Loucy (cell line): ENCODE measurements at regions not wholly inside any gene's neighbourhood (a gene's known extent, or its start where the extent isn't known, plus 50 kb on each side); places are given as distances from the start of the nearest gene placed in this dataset.

Source experiments
- H2AFZ ChIP-seq: fragments of 200-600 bp; sonication (generic); 2 replicates; pipeline ENCODE4 v1.6.0; 2016; ENCODE audit warnings: antibody characterized with exemption, mild to moderate bottlenecking, low read length, moderate library complexity
- H3F3A ChIP-seq: fragments of 200-600 bp; 2 replicates; pipeline ENCODE4 v1.6.0; 2016; ENCODE audit warnings: antibody characterized with exemption, low read depth, mild to moderate bottlenecking
- H3K27me3 ChIP-seq: fragments of 200-600 bp; sonication (generic); 2 replicates; pipeline ENCODE4 v1.6.1; 2014; ENCODE audit warnings: low read length, mild to moderate bottlenecking; ENCODE audit not compliant: insufficient read depth, poor library complexity, severe bottlenecking
- H3K36me3 ChIP-seq: fragments of 200-600 bp; sonication (generic); 2 replicates; pipeline ENCODE4 v1.6.1; 2016; ENCODE audit warnings: low read length; ENCODE audit not compliant: insufficient read depth
- H3K4me1 ChIP-seq: fragments of 200-600 bp; sonication (generic); 2 replicates; pipeline ENCODE4 v1.5.1; 2014; ENCODE audit warnings: low read length, mild to moderate bottlenecking; ENCODE audit not compliant: insufficient read depth, poor library complexity, severe bottlenecking
- H3K4me2 ChIP-seq: fragments of 200-600 bp; sonication (generic); 2 replicates; pipeline ENCODE4 v1.6.0; 2014; ENCODE audit warnings: antibody characterized with exemption, low read length, low read depth, mild to moderate bottlenecking; ENCODE audit not compliant: poor library complexity, severe bottlenecking
- H3K4me3 ChIP-seq: fragments of 200-600 bp; sonication (generic); 2 replicates; pipeline ENCODE4 v1.5.1; 2014; ENCODE audit warnings: low read length, mild to moderate bottlenecking, mixed read lengths; ENCODE audit not compliant: poor library complexity, severe bottlenecking
- H3K79me2 ChIP-seq: fragments of 200-600 bp; sonication (generic); 2 replicates; pipeline ENCODE4 v1.6.1; 2014; ENCODE audit warnings: low read length; ENCODE audit not compliant: insufficient read depth
- H3K9ac ChIP-seq: fragments of 200-600 bp; sonication (generic); 2 replicates; pipeline ENCODE4 v1.6.0; 2014; ENCODE audit warnings: mild to moderate bottlenecking, low read depth, low read length, moderate library complexity; ENCODE audit not compliant: poor library complexity, severe bottlenecking
- H3K9me2 ChIP-seq: fragments of 200-600 bp; sonication (generic); replicated peaks from 2 replicates; pipeline ENCODE4 v1.6.1; 2016; ENCODE audit warnings: low read depth, low read length, mixed read lengths
- H3K9me3 ChIP-seq: fragments of 200-600 bp; sonication (generic); 2 replicates; pipeline ENCODE4 v1.6.1; 2014; ENCODE audit warnings: mild to moderate bottlenecking, antibody characterized with exemption, low read length, low read depth; ENCODE audit not compliant: insufficient read depth
- H4K20me1 ChIP-seq: fragments of 200-600 bp; sonication (generic); 2 replicates; pipeline ENCODE4 v1.6.0; 2014; ENCODE audit warnings: antibody characterized with exemption, low read length, mild to moderate bottlenecking; ENCODE audit not compliant: insufficient read depth, poor library complexity, severe bottlenecking
- CTCF ChIP-seq: fragments of 200-600 bp; sonication (generic); conservative IDR thresholded peaks from 2 replicates; pipeline ENCODE4 v1.5.1; 2014; ENCODE audit warnings: mild to moderate bottlenecking, antibody characterized with exemption, low read length
- EZH2phosphoT487 ChIP-seq: fragments of 200-600 bp; IDR thresholded peaks from 2 replicates; pipeline ENCODE4 v1.6.1; 2018; ENCODE audit warnings: antibody characterized with exemption, mild to moderate bottlenecking, moderate library complexity, borderline replicate concordance

- Histone ChIP-seq H3K9me3 (no peaks in the 10 kb centered on the region), H3K4me1 (no peaks in the 10 kb centered on the region), H3K9ac (no peak overlapping the region), H3K36me3 (no peaks in the 10 kb centered on the region), H3K4me2 (no peak overlapping the region), H3K4me3 (no peak overlapping the region), H3F3A (no peaks in the 10 kb centered on the region), H2AFZ (no peak overlapping the region), H3K79me2 (no peaks in the 10 kb centered on the region), H4K20me1 (no peaks in the 10 kb centered on the region), H3K27me3 (no peaks in the 10 kb centered on the region), H3K9me2 (no peaks in the 10 kb centered on the region)
- TF ChIP-seq CTCF (no peak), EZH2phosphoT487 (no peak)
Observed at GRCh38 chrX:33465137-33465536, 253.8 kb upstream of the DMD start.

GRCh38 chrX:33457102-33457501 lies 245.8 kb upstream of the DMD start:
- Histone ChIP-seq H3K27me3 (no peaks in the 10 kb centered on the region), H3K79me2 (no peaks in the 10 kb centered on the region), H4K20me1 (no peaks in the 10 kb centered on the region), H3K36me3 (no peaks in the 10 kb centered on the region), H3K9me3 (no peaks in the 10 kb centered on the region), H3K4me3 (no peak overlapping the region), H2AFZ (no peak overlapping the region), H3K4me1 (no peaks in the 10 kb centered on the region), H3K9ac (no peak overlapping the region), H3K9me2 (no peaks in the 10 kb centered on the region), H3F3A (no peaks in the 10 kb centered on the region), H3K4me2 (no peak overlapping the region)
- no peak for TF ChIP-seq EZH2phosphoT487
- no peak for TF ChIP-seq CTCF

GRCh38 chrX:33447285-33447684 lies 235.9 kb upstream of the DMD start:
- Histone ChIP-seq H3F3A (no peaks in the 10 kb centered on the region), H3K9me3 (no peaks in the 10 kb centered on the region), H4K20me1 (no peaks in the 10 kb centered on the region), H3K4me1 (no peaks in the 10 kb centered on the region), H3K9me2 (no peaks in the 10 kb centered on the region), H3K4me3 (no peak overlapping the region), H3K36me3 (no peaks in the 10 kb centered on the region), H3K4me2 (no peak overlapping the region), H2AFZ (no peak overlapping the region), H3K27me3 (no peaks in the 10 kb centered on the region), H3K9ac (no peak overlapping the region), H3K79me2 (no peaks in the 10 kb centered on the region)
- TF ChIP-seq EZH2phosphoT487 (no peak), CTCF (no peak)
